Gastroesophageal sphincter (tissue), 4 donors: ENCODE measurements at regions not wholly inside any gene's neighbourhood (a gene's known extent, or its start where the extent isn't known, plus 50 kb on each side); places are given as distances from the start of the nearest gene placed in this dataset.
"Not testable (repeated sequence)": the region's sequence is repeated elsewhere in the genome, so short reads cannot be mapped to it uniquely, and the experiment has no call there.

Experiments
- ATAC-seq: fragments of 150-250 bp; one replicate; pipeline ENCODE4 v1.9.1; 2016; ENCODE audit warnings: mild to moderate bottlenecking, moderate library complexity
- H3K27ac ChIP-seq, 4 donors: fragments of 200-600 bp; sonication (generic) in 3 of 4; 1 replicate in 3 of 4; 2 replicates in 1 of 4; pipeline ENCODE4 v1.5.1; 2016 to 2019
- H3K27me3 ChIP-seq: fragments of 200-600 bp; sonication (generic); one replicate; pipeline ENCODE4 v1.5.1; 2019
- H3K36me3 ChIP-seq, 2 donors: fragments of 200-600 bp; sonication (generic); one replicate each; pipeline ENCODE4 v1.5.1; 2019; ENCODE audit warnings: control low read depth in 1 of 2
- H3K4me1 ChIP-seq, 3 donors: fragments of 200-600 bp; sonication (generic); 1 replicate in 2 of 3; 2 replicates in 1 of 3; pipeline ENCODE4 v1.5.1; 2016 to 2019; ENCODE audit warnings: control low read depth in 2 of 3
- H3K4me3 ChIP-seq, 2 donors: fragments of 200-600 bp; sonication (generic); one replicate each; pipeline ENCODE4 v1.5.1; 2019; ENCODE audit warnings: mild to moderate bottlenecking in 1 of 2, moderate library complexity in 1 of 2
- H3K9me3 ChIP-seq, 3 donors: fragments of 200-600 bp; sonication (generic); one replicate each; pipeline ENCODE4 v1.5.1; 2017 to 2019; ENCODE audit warnings: control low read depth in 2 of 3
- WGBS, 2 donors: methylation state at CpG; one replicate each; pipeline ENCODE4 v1.1.5; 2018; ENCODE audit warnings: low coverage in 1 of 2; 5-methylcytosine and 5-hydroxymethylcytosine counted together

DNA sequence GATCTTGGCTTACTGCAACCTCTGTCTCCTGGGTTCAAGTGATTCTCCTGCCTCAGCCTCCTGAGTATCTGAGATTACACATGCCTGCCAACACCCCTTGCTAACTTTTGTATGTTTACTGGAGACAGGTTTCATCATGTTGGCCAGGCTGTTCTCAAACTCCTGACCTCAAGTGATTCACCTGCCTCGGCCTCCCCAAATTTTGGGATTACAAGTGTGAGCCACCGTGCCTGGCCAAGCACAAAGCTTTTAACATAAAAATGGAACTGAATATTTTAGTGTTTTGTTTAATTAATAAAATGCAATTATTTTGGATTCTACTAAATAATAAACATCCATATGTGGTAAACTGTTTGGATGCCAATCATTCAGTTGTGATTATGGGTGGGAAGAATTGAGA lies 255.2 kb downstream of the CWH43 start:
- not testable (repeated sequence) for H3K27ac ChIP-seq, H3K36me3 ChIP-seq, ATAC-seq, H3K27me3 ChIP-seq, H3K4me1 ChIP-seq, H3K9me3 ChIP-seq, H3K4me3 ChIP-seq
- 38 to 77% methylated on average over 2 of the region's 2 CpGs for WGBS, 2 donors

DNA sequence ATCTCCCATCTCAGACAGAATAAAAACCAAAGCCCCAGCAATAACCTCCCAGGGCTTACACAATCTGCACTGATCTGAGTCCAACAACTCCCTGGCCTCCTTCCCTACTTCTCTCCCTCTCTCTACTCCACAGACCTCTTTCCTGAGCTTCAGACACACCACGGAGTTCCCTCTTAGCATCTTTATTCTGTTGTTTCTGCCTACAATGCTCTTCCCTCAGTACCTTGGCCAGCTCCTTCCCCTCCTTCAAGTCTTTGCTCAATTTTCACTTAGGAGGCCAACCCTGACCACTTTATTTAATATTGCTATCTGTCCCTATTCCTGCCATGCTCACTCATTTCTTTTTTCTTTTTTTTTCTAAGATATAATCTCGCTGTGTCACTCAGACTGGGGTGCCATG lies 276.7 kb downstream of the CWH43 start:
- not testable (repeated sequence) for H3K36me3 ChIP-seq, H3K27me3 ChIP-seq, ATAC-seq, H3K27ac ChIP-seq, H3K9me3 ChIP-seq, H3K4me1 ChIP-seq, H3K4me3 ChIP-seq
- WGBS, 2 donors, result 34 to 35% methylated on average over 2 of the region's 2 CpGs

DNA sequence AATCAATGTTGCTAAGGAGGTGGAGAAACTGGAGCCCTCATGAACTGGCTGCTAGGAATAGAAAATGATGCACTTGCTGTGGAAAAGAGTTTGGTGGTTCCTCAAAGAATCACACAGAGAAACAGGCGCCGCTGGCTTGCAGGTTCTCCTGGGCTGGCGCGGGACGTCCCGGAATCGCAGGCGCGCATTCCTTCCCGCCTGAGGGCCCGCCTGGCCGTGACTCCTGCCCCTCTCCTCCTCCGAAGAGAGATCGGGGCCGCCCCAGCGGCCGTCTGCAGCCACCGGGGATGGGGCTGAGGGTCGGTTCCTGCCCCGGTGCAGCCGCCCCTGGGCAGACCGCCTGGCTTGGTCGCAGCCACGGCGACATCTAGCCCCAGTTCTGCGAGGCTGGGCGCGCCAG lies 284.4 kb downstream of the CWH43 start:
- not testable (repeated sequence) for H3K27ac ChIP-seq, H3K27me3 ChIP-seq, H3K4me1 ChIP-seq, H3K9me3 ChIP-seq, H3K36me3 ChIP-seq, H3K4me3 ChIP-seq, ATAC-seq
- no CpG with 5 or more reads among the region's 28 CpGs for WGBS, 2 donors

DNA sequence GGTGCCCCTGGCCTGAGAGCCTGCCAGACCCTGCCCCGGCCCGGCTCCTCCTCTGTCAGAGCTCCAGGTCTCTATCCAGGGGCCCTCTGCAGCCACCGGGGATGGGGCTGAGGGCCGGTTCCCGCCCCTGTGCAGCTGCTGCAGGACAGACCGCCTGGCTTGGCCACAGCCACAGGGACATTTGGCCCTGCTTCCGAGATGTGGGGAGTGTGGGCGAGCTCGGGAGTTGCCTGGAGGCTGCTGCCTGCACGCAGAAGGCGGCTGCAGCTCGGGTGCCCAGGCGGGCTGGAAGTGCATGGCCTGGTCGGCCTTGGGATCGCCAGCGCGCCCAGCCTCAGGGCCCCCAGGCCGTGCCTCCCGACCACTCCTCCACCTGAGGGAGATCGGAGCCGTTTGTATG lies 284.8 kb downstream of the CWH43 start:
- WGBS, 2 donors, result no CpG with 5 or more reads among the region's 21 CpGs
- H3K4me1 ChIP-seq, ATAC-seq, H3K9me3 ChIP-seq, H3K4me3 ChIP-seq, H3K27ac ChIP-seq, H3K27me3 ChIP-seq, H3K36me3 ChIP-seq: not testable (repeated sequence)

DNA sequence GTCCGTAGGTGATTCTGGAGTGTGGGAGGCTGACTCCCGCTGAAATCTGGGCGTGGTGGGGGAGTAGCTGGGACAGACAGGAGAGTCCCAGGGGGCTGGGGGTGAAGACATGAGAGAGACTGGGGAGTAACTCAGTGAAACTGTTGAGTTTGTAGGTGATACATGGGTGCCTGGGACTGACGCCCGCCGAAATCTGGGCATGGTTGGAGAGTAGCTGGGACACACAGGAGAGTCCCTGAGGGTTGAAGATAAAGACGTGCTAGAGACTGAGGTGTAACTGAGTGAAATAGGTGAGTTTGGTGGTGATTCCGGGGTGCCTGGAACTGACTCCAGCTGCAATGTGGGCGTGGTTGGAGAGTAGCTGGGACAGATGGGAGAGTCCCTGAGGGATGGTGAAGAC lies 299.8 kb downstream of the CWH43 start:
- not testable (repeated sequence) for H3K4me1 ChIP-seq, H3K36me3 ChIP-seq, H3K27me3 ChIP-seq, H3K4me3 ChIP-seq, H3K27ac ChIP-seq, ATAC-seq, H3K9me3 ChIP-seq
- 69% methylated on average over 6 of the region's 9 CpGs; no CpG with 5 or more reads in 1 of the 2 donors for WGBS, 2 donors

DNA sequence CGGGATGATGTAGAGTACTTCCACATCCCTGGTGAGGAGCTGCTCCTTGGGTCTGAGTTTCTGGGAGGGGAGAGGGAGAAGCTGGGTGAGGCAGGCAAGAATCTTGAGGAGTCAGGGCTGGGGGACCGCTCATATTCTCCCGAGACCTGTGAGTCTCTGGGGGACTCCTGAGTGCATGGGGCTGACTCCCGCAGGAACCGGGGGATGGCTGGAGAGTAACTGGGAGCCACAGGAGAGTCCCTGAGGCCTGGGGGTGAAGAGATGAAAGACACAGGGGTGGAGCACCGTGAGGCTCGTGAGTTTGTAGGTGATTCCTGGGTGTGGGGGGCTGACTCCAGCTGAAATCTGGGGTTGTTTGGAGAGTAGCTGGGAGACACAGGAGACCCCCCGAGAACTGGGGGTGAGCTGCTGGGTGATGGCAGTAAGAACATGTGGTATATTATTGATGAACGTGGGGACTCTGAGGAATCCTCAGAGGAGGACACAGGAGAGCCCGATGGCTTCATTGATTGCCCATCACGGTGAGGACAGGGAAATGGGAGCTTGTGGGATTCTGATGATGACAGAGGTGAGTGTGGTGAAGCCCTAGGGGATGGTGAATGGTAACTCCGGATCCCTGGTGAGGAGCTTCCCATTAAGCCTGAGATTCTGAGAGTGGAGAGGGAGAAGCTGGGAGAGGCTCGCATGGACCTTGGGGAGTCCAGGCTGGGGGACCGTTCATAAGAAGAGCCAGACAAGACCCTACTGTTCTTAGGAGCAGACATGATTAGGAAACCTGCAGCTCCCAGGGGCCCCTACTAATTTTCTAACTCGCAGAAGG lies 301.1 kb downstream of the CWH43 start:
- not testable (repeated sequence) for H3K27me3 ChIP-seq, H3K27ac ChIP-seq, ATAC-seq

DNA sequence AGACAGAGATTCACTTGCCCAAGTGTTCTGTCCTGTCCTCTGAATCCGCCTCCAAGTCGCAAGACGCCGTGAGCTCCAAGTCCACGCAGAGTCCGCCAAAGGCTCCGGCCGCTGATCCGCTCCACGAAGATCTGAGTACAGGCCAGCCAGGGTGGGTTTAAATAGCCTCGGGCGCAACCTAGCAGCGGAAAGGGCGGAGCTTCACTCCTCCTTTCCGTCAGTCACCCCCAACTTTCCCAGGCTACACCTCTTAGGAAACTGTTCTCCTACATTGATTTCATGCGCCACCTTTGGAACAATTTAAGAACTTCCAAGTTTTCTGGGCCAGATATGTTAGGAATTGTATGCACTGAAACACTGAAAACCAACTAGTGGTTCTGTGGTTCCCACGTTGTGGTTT lies 301.8 kb downstream of the CWH43 start:
- not testable (repeated sequence) for H3K36me3 ChIP-seq, H3K27ac ChIP-seq, H3K4me3 ChIP-seq, H3K4me1 ChIP-seq, H3K9me3 ChIP-seq, H3K27me3 ChIP-seq, ATAC-seq
- WGBS, 2 donors, result 85% methylated on average over 17 of the region's 17 CpGs; no CpG with 5 or more reads in 1 of the 2 donors

More for the DNA sequence above, 301.1 kb downstream of the CWH43 start:
- H3K36me3 ChIP-seq, H3K9me3 ChIP-seq, H3K4me3 ChIP-seq, H3K4me1 ChIP-seq: not testable (repeated sequence)
- WGBS, 2 donors, result 78 to 79% methylated on average over 6 to 15 of the region's 15 CpGs

DNA sequence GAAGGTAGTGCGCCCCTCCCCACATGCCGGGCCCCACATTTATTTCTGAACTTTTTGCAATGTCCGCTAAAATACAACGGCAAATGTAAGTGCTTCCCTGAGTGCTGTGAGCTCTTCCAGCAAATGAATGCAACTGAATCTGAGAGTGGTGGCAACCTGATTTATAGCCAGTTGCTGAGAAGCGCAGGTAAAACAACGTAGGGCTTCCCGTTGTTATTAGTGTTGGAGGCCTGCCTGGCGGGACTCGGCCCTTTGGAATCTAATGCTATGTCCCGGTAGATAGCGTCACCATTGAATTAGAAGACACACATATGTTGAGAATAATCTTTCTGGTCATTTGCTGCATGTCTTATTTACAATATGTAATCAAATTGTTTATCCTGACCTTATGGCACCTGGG lies 302.7 kb downstream of the CWH43 start:
- not testable (repeated sequence) for H3K9me3 ChIP-seq, H3K4me3 ChIP-seq, H3K36me3 ChIP-seq, H3K4me1 ChIP-seq, H3K27me3 ChIP-seq, H3K27ac ChIP-seq, ATAC-seq
- 90% methylated on average over 2 to 11 of the region's 11 CpGs for WGBS, 2 donors

DNA sequence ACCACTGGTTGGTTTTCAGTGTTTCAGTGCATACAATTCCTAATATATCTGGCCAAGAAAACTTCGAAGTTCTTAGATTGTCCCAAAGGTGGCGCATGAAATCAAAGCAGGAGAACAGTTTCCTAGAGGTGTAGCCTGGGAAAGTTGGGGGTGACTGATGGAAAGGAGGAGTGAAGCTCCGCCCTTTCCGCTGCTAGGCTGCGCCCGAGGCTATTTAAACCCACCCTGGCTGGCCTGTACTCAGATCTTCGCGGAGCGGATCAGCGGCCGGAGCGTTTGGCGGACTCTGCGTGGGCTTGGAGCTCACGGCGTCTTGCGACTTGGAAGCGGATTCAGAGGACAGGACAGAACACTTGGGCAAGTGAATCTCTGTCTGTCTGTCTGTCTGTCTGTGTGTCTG lies 328.7 kb downstream of the CWH43 start:
- ATAC-seq, H3K9me3 ChIP-seq, H3K4me1 ChIP-seq, H3K36me3 ChIP-seq, H3K4me3 ChIP-seq, H3K27ac ChIP-seq, H3K27me3 ChIP-seq: not testable (repeated sequence)
- WGBS, 2 donors, result 55 to 83% methylated on average over 2 to 4 of the region's 18 CpGs

DNA sequence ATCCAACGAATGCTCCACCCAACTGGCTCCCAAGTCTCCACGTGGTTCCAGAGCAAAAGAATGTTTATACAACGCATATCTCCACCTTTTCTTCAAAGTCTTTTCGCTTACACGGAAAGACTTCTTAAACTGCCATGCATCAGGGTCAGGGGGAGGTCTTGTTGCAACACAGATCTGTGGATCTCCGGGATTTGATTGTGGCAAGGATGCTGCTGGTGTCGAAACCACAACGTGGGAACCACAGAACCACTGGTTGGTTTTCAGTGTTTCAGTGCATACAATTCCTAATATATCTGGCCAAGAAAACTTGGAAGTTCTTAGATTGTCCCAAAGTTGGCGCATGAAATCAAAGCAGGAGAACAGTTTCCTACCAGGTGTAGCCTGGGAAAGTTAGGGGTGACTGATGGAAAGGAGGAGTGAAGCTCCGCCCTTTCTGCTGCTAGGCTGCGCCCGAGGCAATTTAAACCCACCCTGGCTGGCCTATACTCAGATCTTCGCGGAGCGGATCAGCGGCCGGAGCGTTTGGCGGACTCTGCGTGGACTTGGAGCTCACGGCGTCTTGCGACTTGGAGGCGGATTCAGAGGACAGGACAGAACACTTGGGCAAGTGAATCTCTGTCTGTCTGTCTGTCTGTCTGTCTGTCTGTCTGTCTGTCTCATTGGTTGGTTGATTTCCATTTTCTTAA lies 334.8 kb downstream of the CWH43 start:
- ATAC-seq, H3K4me3 ChIP-seq, H3K27me3 ChIP-seq, H3K27ac ChIP-seq, H3K4me1 ChIP-seq, H3K9me3 ChIP-seq, H3K36me3 ChIP-seq: not testable (repeated sequence)
- 80% methylated on average over 21 of the region's 24 CpGs; no CpG with 5 or more reads in 1 of the 2 donors for WGBS, 2 donors

DNA sequence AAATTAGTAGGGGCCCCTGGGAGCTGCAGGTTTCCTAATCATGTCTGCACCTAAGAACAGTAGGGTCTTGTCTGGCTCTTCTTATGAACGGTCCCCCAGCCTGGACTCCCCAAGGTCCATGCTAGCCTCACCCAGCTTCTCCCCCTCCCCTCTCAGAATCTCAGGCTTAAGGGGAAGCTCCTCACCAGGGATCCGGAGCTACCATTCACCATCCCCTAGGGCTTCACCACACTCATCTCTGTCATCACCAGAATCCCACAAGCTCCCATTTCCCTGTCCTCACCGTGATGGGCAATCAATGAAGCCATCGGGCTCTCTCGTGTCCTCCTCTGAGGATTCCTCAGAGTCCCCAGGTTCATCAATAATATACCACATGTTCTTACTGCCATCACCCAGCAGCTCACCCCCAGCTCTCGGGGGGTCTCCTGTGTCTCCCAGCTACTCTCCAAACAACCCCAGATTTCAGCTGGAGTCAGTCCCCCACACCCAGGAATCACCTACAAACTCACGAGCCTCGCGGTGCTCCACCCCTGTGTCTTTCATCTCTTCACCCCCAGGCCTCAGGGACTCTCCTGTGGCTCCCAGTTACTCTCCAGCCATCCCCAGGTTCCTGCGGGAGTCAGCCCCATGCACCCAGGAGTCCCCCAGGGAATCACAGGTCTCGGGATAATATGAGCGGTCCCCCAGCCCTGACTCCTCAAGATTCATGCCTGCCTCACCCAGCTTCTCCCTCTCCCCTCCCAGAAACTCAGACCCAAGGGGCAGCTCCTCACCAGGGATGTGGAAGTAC lies 335.6 kb downstream of the CWH43 start:
- not testable (repeated sequence) for H3K4me1 ChIP-seq, H3K27me3 ChIP-seq, H3K9me3 ChIP-seq, H3K4me3 ChIP-seq, H3K36me3 ChIP-seq, ATAC-seq, H3K27ac ChIP-seq
- 85 to 100% methylated on average over 3 to 12 of the region's 12 CpGs for WGBS, 2 donors

DNA sequence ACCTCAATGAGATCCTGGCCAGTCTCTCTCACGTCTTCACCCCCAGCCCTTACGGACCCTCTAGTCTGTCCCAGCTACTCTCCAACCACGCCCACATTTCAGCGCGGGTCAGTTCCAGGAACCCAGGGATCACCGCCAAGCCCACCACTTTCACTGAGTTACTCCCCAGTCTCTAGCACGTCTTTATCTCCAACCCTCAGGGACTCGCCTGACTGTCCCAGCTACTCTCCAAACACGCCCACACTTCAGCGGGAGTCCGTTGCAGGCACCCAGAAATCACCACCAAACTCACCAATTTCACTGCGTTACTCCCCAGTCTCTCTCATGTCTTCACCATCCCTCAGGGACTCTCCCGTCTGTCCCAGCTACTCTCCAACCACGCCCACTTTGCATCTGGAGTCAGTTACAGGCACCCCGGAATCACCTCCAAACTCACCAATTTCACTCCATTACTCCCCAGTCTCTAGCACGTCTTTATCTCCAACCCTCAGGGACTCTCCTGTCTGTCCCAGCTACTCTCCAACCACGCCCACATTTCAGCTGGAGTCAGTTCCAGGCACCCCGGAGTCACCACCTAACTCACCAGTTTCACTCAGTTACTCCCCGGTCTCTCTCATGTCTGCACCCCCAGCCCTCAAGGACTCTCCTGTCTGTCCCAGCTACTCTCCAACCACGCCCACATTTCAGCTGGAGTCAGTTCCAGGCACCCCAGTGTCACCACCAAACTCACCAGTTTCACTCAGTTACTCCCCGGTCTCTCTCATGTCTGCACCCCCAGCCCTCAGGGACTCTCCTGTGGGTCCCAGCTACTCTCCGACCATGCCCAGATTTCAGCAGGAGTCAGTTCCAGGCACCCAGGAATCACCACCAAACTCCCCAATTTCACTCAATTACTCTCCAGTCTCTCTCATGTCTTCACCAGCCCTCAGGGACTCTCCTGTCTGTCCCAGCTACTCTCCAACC lies 336.8 kb downstream of the CWH43 start:
- H3K27ac ChIP-seq, H3K36me3 ChIP-seq, H3K9me3 ChIP-seq, H3K4me1 ChIP-seq, ATAC-seq, H3K27me3 ChIP-seq, H3K4me3 ChIP-seq: not testable (repeated sequence)
- 57 to 71% methylated on average over 14 to 22 of the region's 22 CpGs for WGBS, 2 donors
